ENCODE measurements at regions not wholly inside any gene's neighbourhood (a gene's known extent, or its start where the extent isn't known, plus 50 kb on each side); places are given as distances from the start of the nearest gene placed in this dataset.
A peak's percentile ranks its signal among the peaks of the same experiment; 100 is the strongest.

- no peak for DNase-seq (ENCODE audit: low spot score)
- no peak overlapping the region for H3K27ac ChIP-seq
- no peaks in the 10 kb centered on the region for H3K4me1 ChIP-seq (replicated peaks)
- TF ChIP-seq POLR2AphosphoS5 (IDR thresholded peaks at IDR 0.05) (no peak), POLR2A (IDR thresholded peaks at IDR 0.05) (no peak), CTCF (IDR thresholded peaks at IDR 0.05) (no peak)
- no peaks in the 10 kb centered on the region for H3K36me3 ChIP-seq
- no peaks in the 10 kb centered on the region for H3K27me3 ChIP-seq (replicated peaks; ENCODE audit: insufficient read depth)
- H3K9me3 ChIP-seq = no peaks in the 10 kb centered on the region
- WGBS = 37% methylated on average over 1 of the region's 1 CpG
- intact Hi-C loops (cut with DNase I) = no loop called here
- H3K4me3 ChIP-seq = no peak overlapping the region
These were observed 1511.4 kb downstream of the ADGRL3 start for GRCh38 chr4:62711575-62711974.

- H3K36me3 ChIP-seq = no peaks in the 10 kb centered on the region
- WGBS = 49% methylated on average over 3 of the region's 3 CpGs
- H3K4me1 ChIP-seq (replicated peaks) = no peaks in the 10 kb centered on the region
- intact Hi-C loops (cut with DNase I) = no loop called here
- H3K27me3 ChIP-seq (replicated peaks; ENCODE audit: insufficient read depth) = no peaks in the 10 kb centered on the region
- H3K9me3 ChIP-seq = no peaks in the 10 kb centered on the region
- no peak for DNase-seq (ENCODE audit: low spot score)
- no peak for TF ChIP-seq POLR2AphosphoS5 (IDR thresholded peaks at IDR 0.05)
- peak in 2 of 4 experiments; percentile 13 to 27 for TF ChIP-seq CTCF (IDR thresholded peaks at IDR 0.05)
- H3K4me3 ChIP-seq = no peak overlapping the region
- H3K27ac ChIP-seq = no peak overlapping the region
These were observed 1509.6 kb downstream of the ADGRL3 start for GRCh38 chr4:62709618-62710252.

- no peaks in the 10 kb centered on the region for H3K4me1 ChIP-seq (replicated peaks)
- no peaks in the 10 kb centered on the region for H3K27me3 ChIP-seq (replicated peaks; ENCODE audit: insufficient read depth)
- TF ChIP-seq POLR2AphosphoS5 (IDR thresholded peaks at IDR 0.05) = no peak
- no peak for TF ChIP-seq POLR2A (IDR thresholded peaks at IDR 0.05)
- TF ChIP-seq CTCF (IDR thresholded peaks at IDR 0.05) = no peak
- H3K27ac ChIP-seq = no peak overlapping the region
- no peak for DNase-seq (ENCODE audit: low spot score)
- H3K9me3 ChIP-seq = no peaks in the 10 kb centered on the region
- H3K4me3 ChIP-seq = no peak overlapping the region
- H3K36me3 ChIP-seq = no peaks in the 10 kb centered on the region
- 89% methylated on average over 2 of the region's 2 CpGs for WGBS
- intact Hi-C loops (cut with DNase I) = no loop called here
These were observed 1506.3 kb downstream of the ADGRL3 start for GRCh38 chr4:62706423-62706822.

- H3K9me3 ChIP-seq = no peaks in the 10 kb centered on the region
- H3K27ac ChIP-seq = no peak overlapping the region
- H3K27me3 ChIP-seq (replicated peaks; ENCODE audit: insufficient read depth) = no peaks in the 10 kb centered on the region
- no peak for DNase-seq (ENCODE audit: low spot score)
- no peaks in the 10 kb centered on the region for H3K4me1 ChIP-seq (replicated peaks)
- TF ChIP-seq CTCF (IDR thresholded peaks at IDR 0.05) (no peak), POLR2AphosphoS5 (IDR thresholded peaks at IDR 0.05) (no peak), POLR2A (IDR thresholded peaks at IDR 0.05) (no peak)
- WGBS = 94% methylated on average over 13 of the region's 13 CpGs
- intact Hi-C loops (cut with DNase I) = no loop called here
- no peaks in the 10 kb centered on the region for H3K36me3 ChIP-seq
- no peak overlapping the region for H3K4me3 ChIP-seq
These were observed 1483.9 kb downstream of the ADGRL3 start for GRCh38 chr4:62683799-62684566.

GRCh38 chr4:62676962-62677361, 1476.8 kb downstream of the ADGRL3 start:
- TF ChIP-seq CTCF (IDR thresholded peaks at IDR 0.05) (no peak), POLR2AphosphoS5 (IDR thresholded peaks at IDR 0.05) (no peak), POLR2A (IDR thresholded peaks at IDR 0.05) (no peak)
- intact Hi-C loops (cut with DNase I) = no loop called here
- Histone ChIP-seq H3K9me3 (no peaks in the 10 kb centered on the region), H3K27ac (no peak overlapping the region), H3K4me3 (no peak overlapping the region), H3K4me1 (replicated peaks) (no peaks in the 10 kb centered on the region), H3K36me3 (no peaks in the 10 kb centered on the region), H3K27me3 (replicated peaks; ENCODE audit: insufficient read depth) (no peaks in the 10 kb centered on the region)
- DNase-seq (ENCODE audit: low spot score) = no peak
- 43% methylated on average over 2 of the region's 2 CpGs for WGBS

Data from prostate gland (tissue), 2 donors.